ENCODE measurements at regions not wholly inside any gene's neighbourhood (a gene's known extent, or its start where the extent isn't known, plus 50 kb on each side); places are given as distances from the start of the nearest gene placed in this dataset.

DNA sequence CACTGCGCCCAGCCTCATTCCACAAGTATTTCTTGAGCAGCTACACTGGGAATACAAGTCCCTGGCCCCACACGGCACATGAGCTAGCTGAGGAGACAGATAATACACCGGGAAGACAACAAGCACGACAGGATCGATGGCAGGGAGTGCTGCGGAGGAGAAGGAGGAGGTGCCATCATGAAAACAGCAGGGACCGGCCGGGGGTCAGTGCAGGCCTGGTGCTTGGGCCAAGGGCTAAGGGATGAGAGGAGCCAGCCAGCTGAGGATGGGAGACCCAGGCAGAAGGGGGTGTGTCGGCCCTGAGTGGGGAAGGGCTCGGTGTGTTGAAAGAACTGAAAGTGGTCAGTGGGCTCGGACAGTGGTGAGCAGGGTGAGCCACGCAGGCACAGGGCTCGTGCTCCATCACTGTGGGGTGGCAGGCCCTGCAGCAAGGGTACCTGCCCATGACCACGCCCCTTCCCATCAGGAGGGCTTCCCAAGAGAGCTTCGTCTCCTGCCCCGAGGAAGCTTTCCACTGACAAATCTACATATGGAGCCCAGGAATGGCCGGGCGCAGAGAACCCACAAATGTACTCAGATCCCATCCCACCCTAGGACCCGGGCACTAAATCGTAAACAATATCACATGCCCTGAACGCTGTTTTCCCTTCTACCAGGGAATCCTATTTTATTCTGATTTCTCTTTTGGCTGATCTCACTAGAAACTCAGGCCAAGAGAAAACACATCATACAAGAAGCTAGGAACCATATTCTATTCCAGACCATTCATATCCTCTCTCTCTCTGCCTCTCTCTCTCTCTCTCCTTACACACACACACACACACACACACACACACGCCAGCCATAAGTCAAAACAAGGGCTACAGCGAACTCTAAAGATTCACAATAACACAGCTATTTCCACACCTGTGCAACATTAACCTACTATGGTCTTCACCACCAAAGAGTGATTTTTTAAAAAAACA is 50.7 kb upstream of the TNRC6C start:
- no peak for DNase-seq (ENCODE audit: low read depth)

DNA sequence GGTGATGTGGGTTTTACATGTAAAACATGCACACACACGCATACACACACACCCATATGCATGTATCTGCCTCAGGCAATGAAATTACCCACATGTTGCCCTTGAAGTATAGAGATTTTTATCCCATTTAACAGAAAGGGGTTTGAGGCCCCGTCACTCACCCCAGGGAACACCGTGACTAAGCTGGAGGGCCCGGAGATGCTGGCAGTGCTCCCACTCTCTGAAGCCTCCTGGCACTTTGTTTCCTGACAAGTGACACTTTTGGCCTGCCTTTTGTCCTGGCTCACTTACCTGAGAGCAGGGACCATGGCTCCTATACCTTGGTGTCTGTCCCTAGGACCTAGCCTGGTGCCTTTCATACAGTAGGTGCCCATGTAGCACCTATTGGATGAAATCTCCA is 50.0 kb upstream of the TNRC6C start:
- DNase-seq (ENCODE audit: low read depth): no peak

Data from activated T-cell treated with anti-CD3 and anti-CD28 coated beads for 48 hours (primary cell).